ENCODE measurements at regions not wholly inside any gene's neighbourhood (a gene's known extent, or its start where the extent isn't known, plus 50 kb on each side); places are given as distances from the start of the nearest gene placed in this dataset.
"Not testable (repeated sequence)": the region's sequence is repeated elsewhere in the genome, so short reads cannot be mapped to it uniquely, and the experiment has no call there.

DNA sequence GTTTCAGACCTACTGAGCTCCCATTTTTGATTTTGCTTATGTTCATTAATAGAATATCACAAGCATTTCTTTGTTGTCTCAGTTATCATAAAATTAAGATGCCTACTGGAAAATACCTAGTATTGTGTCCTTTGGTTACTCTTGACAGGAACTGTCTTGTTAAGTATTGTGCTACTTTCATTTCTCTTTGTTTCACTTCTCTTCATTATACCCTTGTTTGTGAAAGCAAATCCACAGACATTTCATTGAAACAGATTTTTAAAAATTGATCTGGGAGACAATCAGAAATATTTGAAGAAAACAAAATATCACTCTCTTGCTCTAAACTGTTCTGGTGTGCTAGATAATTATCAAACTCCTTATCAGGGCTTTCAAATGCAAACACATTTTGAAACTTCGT, 290.5 kb upstream of the EYS start:
- H3K4me3 ChIP-seq (ENCODE audit: low read length) = no peak overlapping the region
- TF ChIP-seq ZNF274 (IDR thresholded peaks at IDR 0.05; ENCODE audit: low read depth, low read length) = no peak

DNA sequence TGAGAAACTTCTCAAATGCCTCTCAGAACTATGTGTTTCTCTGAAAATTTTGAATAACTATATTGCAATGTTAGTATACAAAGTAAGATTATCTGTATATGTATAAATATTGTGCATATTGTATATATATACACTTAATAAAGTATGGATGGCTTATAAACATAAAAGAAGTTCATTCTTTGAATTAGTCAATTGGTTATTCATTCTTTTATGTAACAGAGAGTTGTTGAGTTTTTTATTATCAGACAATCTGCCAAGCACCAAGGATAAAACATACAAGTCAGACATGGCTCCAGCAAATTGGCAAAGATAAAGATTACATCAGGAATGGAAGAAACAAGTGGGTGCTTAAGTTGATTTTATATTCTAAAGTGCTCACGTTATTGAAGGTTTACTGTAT, 289.1 kb upstream of the EYS start:
- H3K4me3 ChIP-seq (ENCODE audit: low read length) = no peak overlapping the region
- no peak for TF ChIP-seq ZNF274 (IDR thresholded peaks at IDR 0.05; ENCODE audit: low read depth, low read length)

DNA sequence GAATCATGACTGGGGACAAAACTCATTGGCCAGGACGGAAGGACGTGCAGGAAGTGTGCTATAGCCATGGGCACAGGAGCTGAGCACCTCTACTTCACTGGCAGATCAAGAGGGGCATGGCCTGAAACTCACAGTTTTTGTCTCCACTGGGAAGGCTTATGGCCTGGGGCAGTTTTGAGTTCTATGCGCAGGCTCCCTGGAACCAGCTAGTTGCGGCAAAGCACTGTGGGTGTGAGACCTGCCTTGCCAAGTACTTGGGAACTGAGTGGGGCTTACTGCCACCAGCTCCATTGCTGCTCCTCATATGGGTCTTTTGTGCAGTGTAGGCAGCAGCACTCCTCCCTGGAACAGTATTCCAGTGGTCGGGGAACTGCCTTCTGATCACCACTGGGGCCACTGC, 282.6 kb upstream of the EYS start:
- H3K4me3 ChIP-seq (ENCODE audit: low read length) = no peak overlapping the region
- TF ChIP-seq ZNF274 (IDR thresholded peaks at IDR 0.05; ENCODE audit: low read depth, low read length) = no peak

DNA sequence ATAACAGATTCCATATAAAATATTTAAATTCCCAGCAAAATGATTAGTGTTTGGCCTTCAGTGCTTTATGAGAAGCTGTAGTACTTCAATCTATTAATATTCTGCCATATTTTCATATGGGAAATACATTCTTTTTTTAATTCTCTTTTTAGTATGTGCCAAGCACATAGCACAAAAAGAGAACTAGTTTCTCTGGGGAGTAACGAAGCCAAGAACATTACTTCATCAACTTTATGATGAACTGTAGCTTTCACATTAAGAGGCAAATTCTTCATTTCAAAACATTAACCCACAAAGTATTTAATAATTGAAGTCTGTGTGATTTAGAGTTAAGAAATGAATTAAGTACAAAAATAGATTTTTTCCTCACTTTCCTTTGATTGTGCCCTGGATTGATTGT, 281.0 kb upstream of the EYS start:
- TF ChIP-seq ZNF274 (IDR thresholded peaks at IDR 0.05; ENCODE audit: low read depth, low read length) = no peak
- no peak overlapping the region for H3K4me3 ChIP-seq (ENCODE audit: low read length)

DNA sequence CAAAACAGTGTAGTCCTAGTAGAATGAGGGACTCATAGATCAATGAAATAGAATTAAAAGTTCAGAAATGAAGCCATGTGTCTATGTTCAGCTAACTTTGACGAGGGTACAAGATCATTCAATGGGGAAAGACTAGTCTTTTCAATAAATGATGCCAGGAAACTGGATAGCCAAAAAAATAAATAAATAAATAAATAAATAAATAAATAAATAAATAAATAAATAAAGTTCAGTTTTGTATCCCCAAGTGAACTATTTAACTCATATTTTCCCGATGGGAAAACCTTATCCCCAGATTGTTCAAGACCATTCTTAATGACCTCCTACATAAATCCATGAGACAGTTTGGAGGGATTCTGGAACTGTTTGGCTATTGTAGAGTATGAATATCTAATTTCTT, 277.1 kb upstream of the EYS start:
- H3K4me3 ChIP-seq (ENCODE audit: low read length) = no peak overlapping the region
- no peak for TF ChIP-seq ZNF274 (IDR thresholded peaks at IDR 0.05; ENCODE audit: low read depth, low read length)

DNA sequence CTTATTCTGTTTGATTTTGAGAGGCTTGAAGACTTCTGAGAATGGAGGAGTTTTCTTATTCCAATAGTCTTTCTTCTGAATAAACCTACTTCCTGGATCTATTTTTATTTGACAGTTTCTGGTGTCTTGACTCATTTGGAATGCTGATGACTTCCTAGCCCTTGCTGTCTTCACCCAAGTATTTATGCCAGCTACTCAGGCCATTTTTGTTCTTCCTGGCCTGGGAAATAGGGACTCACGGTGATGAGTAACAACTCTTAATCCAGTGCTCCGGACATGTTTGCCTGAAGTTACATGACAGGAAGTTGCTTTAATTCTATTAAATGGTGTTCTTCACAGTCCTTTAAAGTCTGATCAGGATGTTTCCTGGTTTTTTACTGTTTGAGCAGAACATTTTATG, 272.1 kb upstream of the EYS start:
- no peak overlapping the region for H3K4me3 ChIP-seq (ENCODE audit: low read length)
- no peak for TF ChIP-seq ZNF274 (IDR thresholded peaks at IDR 0.05; ENCODE audit: low read depth, low read length)

DNA sequence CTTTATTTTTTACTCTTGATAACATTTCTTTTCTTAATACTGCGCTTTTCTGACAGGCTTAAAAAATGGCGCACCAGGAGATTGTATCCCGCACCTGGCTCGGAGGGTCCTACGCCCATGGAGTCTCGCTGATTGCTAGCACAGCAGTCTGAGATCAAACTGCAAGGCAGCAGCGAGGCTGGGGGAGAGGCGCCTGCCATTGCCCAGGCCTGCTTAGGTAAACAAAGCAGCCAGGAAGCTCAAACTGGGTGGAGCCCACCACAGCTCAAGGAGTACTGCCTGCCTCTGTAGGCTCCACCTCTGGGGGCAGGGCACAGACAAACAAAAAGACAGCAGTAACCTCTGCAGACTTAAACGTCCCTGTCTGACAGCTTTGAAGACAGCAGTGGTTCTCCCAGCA, 264.2 kb upstream of the EYS start:
- H3K4me3 ChIP-seq (ENCODE audit: low read length) = not testable (repeated sequence)

DNA sequence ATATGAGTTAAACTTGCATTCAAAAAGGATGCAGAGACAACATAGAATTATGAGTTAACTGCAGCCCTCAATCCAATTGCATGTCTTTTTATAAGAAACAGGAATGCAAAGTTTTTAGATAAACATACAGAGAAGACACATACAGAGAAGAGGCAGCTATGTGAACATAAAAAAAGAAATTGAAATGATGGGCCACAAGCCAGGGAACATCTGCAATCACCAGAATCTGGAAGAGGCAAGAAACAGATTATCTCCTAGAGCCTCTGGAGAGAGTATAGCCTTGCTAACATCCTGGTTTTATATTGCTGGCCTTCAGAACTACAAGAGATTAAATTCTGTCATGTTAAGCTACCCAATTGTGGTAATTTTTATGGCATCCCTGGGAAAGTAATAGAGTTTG, 257.2 kb upstream of the EYS start:
- no peak for TF ChIP-seq ZNF274 (IDR thresholded peaks at IDR 0.05; ENCODE audit: low read depth, low read length)
- no peak overlapping the region for H3K4me3 ChIP-seq (ENCODE audit: low read length)

DNA sequence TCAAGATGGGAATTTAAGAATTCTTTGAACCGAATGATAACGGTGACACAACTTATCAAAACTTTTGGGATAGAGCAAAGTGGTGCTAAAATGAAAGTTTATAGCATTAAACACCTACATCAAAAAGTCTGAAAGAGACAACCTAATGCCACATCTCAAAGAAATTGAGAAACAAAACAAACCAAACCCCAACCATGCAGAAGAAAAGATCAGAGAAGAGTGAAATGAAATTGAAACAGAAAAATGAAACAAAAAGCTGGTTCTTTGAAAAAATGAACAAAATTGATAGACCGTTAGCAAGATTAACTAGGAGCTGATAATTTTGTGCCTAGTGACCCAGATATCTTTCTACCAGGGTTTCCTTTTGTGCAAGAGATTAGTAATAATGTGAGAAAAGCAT, 248.0 kb upstream of the EYS start:
- H3K4me3 ChIP-seq (ENCODE audit: low read length) = no peak overlapping the region
- TF ChIP-seq ZNF274 (IDR thresholded peaks at IDR 0.05; ENCODE audit: low read depth, low read length) = no peak

DNA sequence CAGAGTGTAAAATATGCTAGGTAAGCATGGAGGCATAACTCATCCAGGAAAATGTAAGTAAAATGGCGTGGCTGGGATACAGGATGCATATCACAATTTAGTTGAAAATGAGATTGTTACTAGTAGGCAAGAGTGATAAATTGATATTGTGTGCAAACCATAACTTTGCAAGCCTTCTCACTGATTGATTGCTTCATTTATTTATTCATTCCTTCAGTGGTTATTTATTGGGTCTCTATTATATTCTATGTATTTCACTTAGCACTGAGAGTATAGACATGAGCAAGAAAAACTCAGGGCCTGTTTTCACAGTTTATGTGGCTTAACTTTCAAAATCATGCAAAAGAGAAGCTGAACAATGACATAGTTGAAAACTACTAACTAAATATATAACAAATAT, 241.0 kb upstream of the EYS start:
- H3K4me3 ChIP-seq (ENCODE audit: low read length) = no peak overlapping the region
- TF ChIP-seq ZNF274 (IDR thresholded peaks at IDR 0.05; ENCODE audit: low read depth, low read length) = no peak

DNA sequence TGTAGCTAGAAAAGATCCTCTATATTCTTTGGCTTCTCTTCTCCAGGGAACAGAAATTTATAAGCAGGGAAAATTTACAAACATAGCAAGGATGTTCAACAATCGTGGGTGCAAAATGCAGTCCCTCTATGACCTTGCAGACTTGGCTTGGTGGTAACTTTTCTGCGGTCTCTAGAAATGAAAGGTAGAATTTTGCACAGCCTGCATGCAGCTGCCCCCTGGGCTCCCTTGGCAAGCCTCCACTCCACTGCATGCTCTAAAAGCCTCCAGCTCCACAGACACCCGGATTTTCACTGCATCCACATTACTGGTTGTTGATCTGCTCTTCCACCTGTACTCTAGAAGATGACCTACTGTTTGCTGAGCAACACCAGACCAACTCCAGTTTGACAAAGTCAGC, 236.5 kb upstream of the EYS start:
- no peak overlapping the region for H3K4me3 ChIP-seq (ENCODE audit: low read length)
- no peak for TF ChIP-seq ZNF274 (IDR thresholded peaks at IDR 0.05; ENCODE audit: low read depth, low read length)

DNA sequence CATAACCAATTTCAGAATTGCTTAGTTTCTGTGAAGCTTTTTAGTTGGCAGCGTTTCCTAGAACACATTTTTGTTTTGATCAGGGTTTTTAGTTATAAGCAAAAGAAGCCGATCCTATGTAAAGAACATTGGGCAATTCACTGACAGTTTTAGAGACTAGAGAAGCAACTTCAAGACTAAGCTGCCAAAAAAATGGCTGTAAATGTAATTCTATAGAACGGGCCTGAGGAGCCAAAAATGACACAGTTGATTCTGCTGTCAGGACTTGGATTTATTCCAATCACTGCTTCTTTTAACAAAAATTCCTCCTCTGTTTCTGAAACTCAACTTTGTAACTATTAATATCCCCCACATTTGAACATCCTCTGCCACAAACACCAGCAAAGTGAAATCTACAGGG, 236.0 kb upstream of the EYS start:
- TF ChIP-seq ZNF274 (IDR thresholded peaks at IDR 0.05; ENCODE audit: low read depth, low read length) = no peak

DNA sequence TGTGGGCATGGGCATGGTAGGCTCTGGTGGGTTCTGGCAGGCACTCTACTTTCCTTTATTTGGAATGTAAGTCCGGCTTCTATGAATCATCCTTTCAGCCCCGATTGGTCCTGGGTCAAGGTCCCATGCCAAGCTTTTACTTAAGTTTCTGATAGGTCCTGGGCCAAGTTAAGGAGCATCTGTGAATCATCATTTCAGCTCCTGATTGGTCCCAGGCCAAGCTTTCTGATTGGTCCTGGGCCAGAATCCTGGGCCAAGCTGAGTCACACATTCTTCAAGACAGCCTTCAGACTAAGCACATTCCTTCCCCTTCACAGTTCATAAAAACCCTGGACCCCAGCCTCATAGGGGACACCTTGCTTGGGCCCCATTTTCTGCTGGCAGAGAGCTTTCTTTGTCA, 231.0 kb upstream of the EYS start:
- no peak overlapping the region for H3K4me3 ChIP-seq (ENCODE audit: low read length)
- no peak for TF ChIP-seq ZNF274 (IDR thresholded peaks at IDR 0.05; ENCODE audit: low read depth, low read length)

More for the DNA sequence above, 236.0 kb upstream of the EYS start:
- no peak overlapping the region for H3K4me3 ChIP-seq (ENCODE audit: low read length)

DNA sequence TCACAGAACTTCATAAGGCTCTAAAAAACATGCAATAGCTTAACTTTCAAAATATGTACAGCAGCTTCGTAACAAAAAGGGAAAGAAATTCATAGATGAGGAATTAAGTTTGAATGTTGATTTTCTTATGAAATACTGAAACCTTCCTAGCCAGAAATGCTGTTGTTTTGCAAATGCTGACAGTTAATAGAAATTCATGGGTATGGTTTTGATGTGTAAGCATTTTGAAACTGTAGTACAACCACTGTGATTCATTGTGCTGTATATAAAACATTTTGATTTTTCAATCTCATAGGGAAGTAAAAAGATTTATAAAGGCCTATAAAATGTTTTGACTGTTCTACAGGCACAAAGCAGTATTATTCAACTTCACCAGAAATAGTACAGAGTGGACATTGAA, 228.4 kb upstream of the EYS start:
- H3K4me3 ChIP-seq (ENCODE audit: low read length) = no peak overlapping the region
- no peak for TF ChIP-seq ZNF274 (IDR thresholded peaks at IDR 0.05; ENCODE audit: low read depth, low read length)

DNA sequence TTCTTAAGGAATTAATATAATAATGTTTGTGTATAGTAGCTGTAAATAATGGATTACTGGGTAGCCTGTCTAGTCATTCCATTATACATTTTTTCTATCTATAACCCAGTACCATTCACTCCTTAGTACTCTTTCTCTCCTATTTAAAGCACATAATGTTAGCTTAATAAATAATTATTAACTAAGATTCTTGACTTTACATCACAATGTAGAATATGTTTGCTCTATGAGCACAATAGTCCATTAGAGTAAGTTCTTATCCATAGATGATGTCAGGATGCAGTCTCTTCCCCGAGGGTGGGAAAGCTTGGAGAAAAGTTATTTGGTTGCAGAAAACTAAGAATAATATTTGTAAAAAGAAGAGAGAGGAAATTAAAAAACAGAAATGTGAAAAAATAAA, 226.4 kb upstream of the EYS start:
- no peak overlapping the region for H3K4me3 ChIP-seq (ENCODE audit: low read length)
- no peak for TF ChIP-seq ZNF274 (IDR thresholded peaks at IDR 0.05; ENCODE audit: low read depth, low read length)

DNA sequence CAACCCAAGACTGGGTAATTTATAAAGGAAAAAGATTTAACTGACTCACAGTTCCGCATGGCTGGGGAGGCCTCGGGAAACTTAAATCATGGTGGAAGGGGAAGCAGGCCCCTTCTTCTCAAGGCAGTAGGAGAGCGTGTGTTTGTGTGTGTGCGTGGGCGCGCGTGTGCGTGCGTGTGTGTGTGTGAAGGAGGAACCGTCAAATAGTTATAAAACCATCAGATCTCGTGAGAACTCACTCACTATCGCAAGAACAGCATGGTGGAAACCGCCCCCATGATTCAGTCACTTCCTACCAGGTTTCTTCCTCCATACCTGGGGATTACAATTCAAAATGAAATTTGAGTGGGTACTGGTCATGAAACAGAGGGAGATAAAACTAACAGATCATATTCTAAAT, 220.1 kb upstream of the EYS start:
- TF ChIP-seq ZNF274 (IDR thresholded peaks at IDR 0.05; ENCODE audit: low read depth, low read length) = no peak
- no peak overlapping the region for H3K4me3 ChIP-seq (ENCODE audit: low read length)

DNA sequence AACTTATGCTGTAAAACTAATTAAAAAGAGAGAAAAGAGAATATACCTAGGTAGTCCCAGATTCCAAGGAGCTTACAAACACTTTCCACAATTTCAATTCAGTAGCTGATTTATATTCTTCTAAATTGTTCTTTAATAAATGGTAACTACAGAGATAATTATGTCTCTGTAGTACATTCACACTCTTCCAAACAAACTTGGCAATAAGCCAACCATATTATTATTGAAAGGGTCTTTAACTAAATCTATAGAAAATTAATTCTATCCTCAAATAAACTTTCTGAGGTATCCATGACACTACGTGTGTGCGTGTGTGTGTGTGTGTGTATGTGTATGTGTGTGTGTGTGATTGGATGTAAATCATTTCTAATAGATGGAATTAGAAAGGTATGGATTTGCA, 217.4 kb upstream of the EYS start:
- H3K4me3 ChIP-seq (ENCODE audit: low read length) = no peak overlapping the region

More for the DNA sequence above, 217.4 kb upstream of the EYS start:
- no peak for TF ChIP-seq ZNF274 (IDR thresholded peaks at IDR 0.05; ENCODE audit: low read depth, low read length)

Measured in GM08714 (cell line).